Prostate gland (tissue), 2 donors: ENCODE measurements at regions not wholly inside any gene's neighbourhood (a gene's known extent, or its start where the extent isn't known, plus 50 kb on each side); places are given as distances from the start of the nearest gene placed in this dataset.

Experiments used
- DNase-seq: peaks from one replicate; pipeline ENCODE4 v3.0.0-alpha.2; 2019; ENCODE audit warnings: low spot score
- H3K27ac ChIP-seq, 2 donors: fragments of 200-600 bp; sonication (generic); 2 replicates each; pipeline ENCODE4 v1.5.1; 2017 to 2019
- H3K27me3 ChIP-seq: fragments of 200-600 bp; sonication (generic); replicated peaks from 2 replicates; pipeline ENCODE4 v1.5.1; 2019; ENCODE audit not compliant: insufficient read depth
- H3K36me3 ChIP-seq, 2 donors: fragments of 200-600 bp; sonication (generic); 1 replicate in 1 of 2; 2 replicates in 1 of 2; pipeline versions ENCODE4 v1.5.1 to v1.8.1; 2017 to 2019
- H3K4me1 ChIP-seq: fragments of 200-600 bp; sonication (generic); replicated peaks from 2 replicates; pipeline ENCODE4 v1.5.1; 2019
- H3K4me3 ChIP-seq, 2 donors: fragments of 200-600 bp; sonication (generic); 2 replicates each; pipeline ENCODE4 v1.5.1; 2017 to 2019
- H3K9me3 ChIP-seq: fragments of 200-600 bp; sonication (generic); 2 replicates; pipeline ENCODE4 v1.5.1; 2017
- CTCF ChIP-seq, 4 experiments: fragments of 200-600 bp in 2 of 4; fragments of 450-650 bp in 2 of 4; sonication (generic) in 2 of 4; IDR thresholded peaks; 1 replicate in 3 of 4; 2 replicates in 1 of 4; pipeline ENCODE4 v1.5.1; 2016 to 2019; ENCODE audit warnings: antibody characterized with exemption in 4 of 4, mild to moderate bottlenecking in 2 of 4, moderate library complexity in 2 of 4
- POLR2A ChIP-seq: fragments of 450-650 bp; IDR thresholded peaks from one replicate; pipeline ENCODE4 v1.6.1; 2016; ENCODE audit warnings: antibody characterized with exemption, mild to moderate bottlenecking
- POLR2AphosphoS5 ChIP-seq: sonication (generic); formaldehyde crosslinking; IDR thresholded peaks from one replicate; pipeline ENCODE4 v1.6.1; 2017; ENCODE audit warnings: antibody characterized with exemption
- WGBS: methylation state at CpG from one replicate; pipeline ENCODE4 v1.1.5; 2018; 5-methylcytosine and 5-hydroxymethylcytosine counted together
- intact Hi-C: fragments of 100-400 bp; cut with DNase I; formaldehyde crosslinking; loops from one replicate; pipeline ENCODE4 v1.14.2; 2022

- Histone ChIP-seq H3K27ac (no peak overlapping the region), H3K9me3 (no peaks in the 10 kb centered on the region), H3K4me3 (no peak overlapping the region), H3K4me1 (no peaks in the 10 kb centered on the region), H3K36me3 (no peaks in the 10 kb centered on the region), H3K27me3 (no peaks in the 10 kb centered on the region)
- intact Hi-C loops: no loop called here
- TF ChIP-seq CTCF (IDR thresholded peaks at IDR 0.05): no peak
- no peak for TF ChIP-seq POLR2AphosphoS5
- TF ChIP-seq POLR2A: no peak
- WGBS: 73% methylated on average over 3 of the region's 3 CpGs
- DNase-seq: no peak
These were observed 116.7 kb upstream of the EGLN3 start for GRCh38 chr14:34067587-34067986.

- Histone ChIP-seq H3K27me3 (no peaks in the 10 kb centered on the region), H3K4me3 (no peak overlapping the region), H3K27ac (no peak overlapping the region), H3K4me1 (no peaks in the 10 kb centered on the region), H3K36me3 (no peaks in the 10 kb centered on the region), H3K9me3 (no peaks in the 10 kb centered on the region)
- intact Hi-C loops: no loop called here
- WGBS: 96% methylated on average over 4 of the region's 4 CpGs
- DNase-seq: no peak
- no peak for TF ChIP-seq POLR2AphosphoS5
- no peak for TF ChIP-seq CTCF (IDR thresholded peaks at IDR 0.05)
These were observed 115.0 kb upstream of the EGLN3 start for GRCh38 chr14:34065690-34066391.

- H3K4me3 ChIP-seq: no peak overlapping the region
- H3K9me3 ChIP-seq: no peaks in the 10 kb centered on the region
- no peaks in the 10 kb centered on the region for H3K27me3 ChIP-seq
- intact Hi-C loops: no loop called here
- H3K27ac ChIP-seq: no peak overlapping the region
- no peaks in the 10 kb centered on the region for H3K4me1 ChIP-seq
- TF ChIP-seq POLR2AphosphoS5 (no peak), POLR2A (no peak), CTCF (IDR thresholded peaks at IDR 0.05) (no peak)
- no peaks in the 10 kb centered on the region for H3K36me3 ChIP-seq
- DNase-seq: no peak
- WGBS: 88% methylated on average over 4 of the region's 4 CpGs
These were observed 114.4 kb upstream of the EGLN3 start for GRCh38 chr14:34065236-34065635.

DNA sequence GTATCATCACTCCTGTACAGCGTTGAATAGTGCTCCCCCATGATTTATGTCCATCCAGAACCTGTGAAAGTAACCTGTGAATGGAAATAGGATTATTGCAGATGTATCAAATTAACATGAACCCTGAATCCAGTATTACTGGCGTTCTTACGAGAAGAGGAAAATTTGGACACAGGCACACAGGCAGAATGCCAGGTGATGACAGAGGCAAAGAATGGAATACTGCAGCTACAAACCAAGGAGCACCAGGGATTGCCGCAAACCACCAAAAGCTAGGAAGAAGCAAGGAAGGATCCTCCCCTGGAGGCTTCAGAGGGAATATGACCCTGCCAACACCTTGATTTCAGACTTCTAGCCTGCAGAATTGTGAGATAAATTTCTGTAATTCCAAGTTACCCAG is 113.5 kb upstream of the EGLN3 start:
- Histone ChIP-seq H3K27me3 (no peaks in the 10 kb centered on the region), H3K9me3 (no peaks in the 10 kb centered on the region), H3K4me1 (no peaks in the 10 kb centered on the region), H3K27ac (no peak overlapping the region), H3K36me3 (no peaks in the 10 kb centered on the region), H3K4me3 (no peak overlapping the region)
- DNase-seq: peak; percentile 17
- intact Hi-C loops: loop anchor here (5.0 kb wide), 1 partner anchor 117 kb away; no protein-coding TSS in a partner anchor
- TF ChIP-seq CTCF (IDR thresholded peaks at IDR 0.05) (no peak), POLR2A (no peak)
- 19% methylated on average over 4 of the region's 4 CpGs for WGBS

DNA sequence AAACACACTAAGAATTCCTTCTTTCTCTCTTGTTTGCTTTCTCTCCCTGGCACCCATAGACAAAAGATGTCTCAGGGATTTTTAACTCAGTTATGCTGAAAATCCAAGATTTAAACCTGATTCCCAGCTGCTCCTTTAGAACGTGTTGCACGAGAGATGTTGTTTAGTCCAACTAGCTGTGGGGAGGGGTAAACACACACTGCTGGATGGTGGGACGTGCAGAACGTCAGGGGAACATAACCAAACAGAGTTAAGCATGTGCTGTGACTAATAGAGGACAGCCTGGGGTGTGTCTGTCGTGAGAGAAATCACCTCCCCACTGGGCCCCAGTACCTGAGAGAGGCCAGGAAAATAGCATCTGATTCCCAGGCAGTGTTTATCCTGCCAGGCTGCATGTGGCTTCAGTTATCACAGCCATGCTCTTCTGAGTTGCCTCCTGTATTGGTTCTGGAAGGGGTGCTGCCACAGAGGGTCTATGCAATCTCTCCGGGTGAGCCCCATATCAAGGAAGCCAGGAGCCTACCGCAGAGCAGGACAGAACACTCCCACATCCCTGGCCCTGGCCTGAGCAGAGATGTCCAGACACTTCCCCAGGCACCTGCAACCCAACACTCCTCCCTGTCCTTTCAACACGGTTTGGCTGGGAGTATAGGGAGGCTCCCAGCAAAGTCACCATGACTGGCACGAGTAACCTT is 112.7 kb upstream of the EGLN3 start:
- no peak for TF ChIP-seq POLR2AphosphoS5
- TF ChIP-seq POLR2A: no peak
- no peak for TF ChIP-seq CTCF (IDR thresholded peaks at IDR 0.05)
- DNase-seq: no peak
- Histone ChIP-seq H3K9me3 (no peaks in the 10 kb centered on the region), H3K4me3 (no peak overlapping the region), H3K27me3 (no peaks in the 10 kb centered on the region), H3K36me3 (no peaks in the 10 kb centered on the region), H3K4me1 (no peaks in the 10 kb centered on the region), H3K27ac (no peak overlapping the region)
- intact Hi-C loops: loop anchor here (5.0 kb wide), 1 partner anchor 116 kb away; no protein-coding TSS in a partner anchor
- 61% methylated on average over 9 of the region's 9 CpGs for WGBS
